ENCODE measurements at regions not wholly inside any gene's neighbourhood (a gene's known extent, or its start where the extent isn't known, plus 50 kb on each side); places are given as distances from the start of the nearest gene placed in this dataset.
"Not testable (repeated sequence)": the region's sequence is repeated elsewhere in the genome, so short reads cannot be mapped to it uniquely, and the experiment has no call there.

DNA sequence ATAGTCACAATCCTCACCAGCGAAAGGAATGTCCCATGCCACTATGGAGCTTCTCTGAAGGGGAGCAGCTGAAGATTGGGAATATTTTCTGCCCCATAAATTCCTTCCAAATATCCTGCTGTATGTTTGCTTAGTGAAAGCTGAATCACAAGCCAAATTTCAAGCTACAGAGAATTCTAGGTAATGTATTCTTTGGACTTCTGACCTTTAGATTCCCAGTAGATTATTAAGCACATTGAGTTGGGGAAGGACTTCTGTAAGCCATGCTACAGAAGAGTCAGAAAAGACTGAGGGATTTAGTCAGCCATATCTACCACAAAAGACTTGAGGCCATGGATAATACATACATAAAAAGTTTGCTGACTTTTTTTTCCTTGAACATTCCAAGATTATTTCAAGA is 1342.0 kb upstream of the NUDT12 start:
- Histone ChIP-seq H3K27me3 (no peaks in the 10 kb centered on the region), H3K36me3 (no peaks in the 10 kb centered on the region), H3K27ac (no peak overlapping the region), H3K4me1 (ENCODE audit: control insufficient read depth in 1 of 2, insufficient read depth in 1 of 2, low read depth in 1 of 2, low read length in 1 of 2) (no peaks in the 10 kb centered on the region), H3K9me3 (no peaks in the 10 kb centered on the region), H3K4me3 (ENCODE audit: low read depth in 1 of 2, low read length in 1 of 2) (no peak overlapping the region)
- TF ChIP-seq, protein P1, sequence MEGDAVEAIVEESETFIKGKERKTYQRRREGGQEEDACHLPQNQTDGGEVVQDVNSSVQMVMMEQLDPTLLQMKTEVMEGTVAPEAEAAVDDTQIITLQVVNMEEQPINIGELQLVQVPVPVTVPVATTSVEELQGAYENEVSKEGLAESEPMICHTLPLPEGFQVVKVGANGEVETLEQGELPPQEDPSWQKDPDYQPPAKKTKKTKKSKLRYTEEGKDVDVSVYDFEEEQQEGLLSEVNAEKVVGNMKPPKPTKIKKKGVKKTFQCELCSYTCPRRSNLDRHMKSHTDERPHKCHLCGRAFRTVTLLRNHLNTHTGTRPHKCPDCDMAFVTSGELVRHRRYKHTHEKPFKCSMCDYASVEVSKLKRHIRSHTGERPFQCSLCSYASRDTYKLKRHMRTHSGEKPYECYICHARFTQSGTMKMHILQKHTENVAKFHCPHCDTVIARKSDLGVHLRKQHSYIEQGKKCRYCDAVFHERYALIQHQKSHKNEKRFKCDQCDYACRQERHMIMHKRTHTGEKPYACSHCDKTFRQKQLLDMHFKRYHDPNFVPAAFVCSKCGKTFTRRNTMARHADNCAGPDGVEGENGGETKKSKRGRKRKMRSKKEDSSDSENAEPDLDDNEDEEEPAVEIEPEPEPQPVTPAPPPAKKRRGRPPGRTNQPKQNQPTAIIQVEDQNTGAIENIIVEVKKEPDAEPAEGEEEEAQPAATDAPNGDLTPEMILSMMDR (IDR thresholded peaks at IDR 0.05) = no peak

DNA sequence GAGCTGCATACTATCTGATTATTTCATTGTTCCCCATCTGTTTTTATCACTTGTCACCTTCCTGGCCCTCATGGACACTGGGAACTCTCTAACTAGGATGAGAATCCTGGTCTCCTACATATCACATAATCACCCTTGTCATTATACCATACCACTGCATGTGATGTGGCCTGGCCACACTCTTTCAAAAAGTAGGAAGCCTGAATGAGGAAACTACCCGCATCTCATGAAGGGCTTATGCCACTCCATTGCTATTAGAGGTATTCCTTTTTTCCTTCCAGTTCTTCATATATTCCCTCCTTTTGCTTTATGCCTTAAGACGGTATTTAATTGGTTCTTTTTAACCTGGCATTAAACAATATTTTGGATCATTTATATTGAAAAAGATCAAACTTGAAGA is 1341.4 kb upstream of the NUDT12 start:
- Histone ChIP-seq H3K4me3 (ENCODE audit: low read depth in 1 of 2, low read length in 1 of 2) (no peak overlapping the region), H3K9me3 (no peaks in the 10 kb centered on the region), H3K36me3 (no peaks in the 10 kb centered on the region), H3K27ac (no peak overlapping the region), H3K27me3 (no peaks in the 10 kb centered on the region), H3K4me1 (ENCODE audit: control insufficient read depth in 1 of 2, insufficient read depth in 1 of 2, low read depth in 1 of 2, low read length in 1 of 2) (no peaks in the 10 kb centered on the region)
- TF ChIP-seq, protein P1 (IDR thresholded peaks at IDR 0.05) = no peak

DNA sequence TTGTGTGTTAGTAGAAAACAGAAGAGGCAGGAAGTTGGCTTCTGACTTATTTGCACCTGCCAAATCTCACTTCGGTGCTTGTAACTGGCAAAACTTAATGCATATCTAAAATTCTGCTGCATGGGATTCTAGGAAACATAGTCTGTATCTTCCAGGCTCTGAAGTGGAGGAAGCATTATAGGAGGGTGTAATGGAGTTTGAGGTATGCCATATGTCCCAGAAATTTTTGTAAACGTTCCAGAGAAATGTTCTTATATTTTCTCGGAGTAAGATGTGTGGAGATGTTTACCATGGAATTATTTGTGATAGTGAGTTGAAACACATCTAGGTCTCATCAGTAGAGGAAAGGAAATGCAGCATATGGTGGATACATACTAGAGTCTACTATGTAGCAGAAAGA is 1329.0 kb upstream of the NUDT12 start:
- TF ChIP-seq, protein P1 (IDR thresholded peaks at IDR 0.05) = no peak
- H3K27me3 ChIP-seq = no peaks in the 10 kb centered on the region

DNA sequence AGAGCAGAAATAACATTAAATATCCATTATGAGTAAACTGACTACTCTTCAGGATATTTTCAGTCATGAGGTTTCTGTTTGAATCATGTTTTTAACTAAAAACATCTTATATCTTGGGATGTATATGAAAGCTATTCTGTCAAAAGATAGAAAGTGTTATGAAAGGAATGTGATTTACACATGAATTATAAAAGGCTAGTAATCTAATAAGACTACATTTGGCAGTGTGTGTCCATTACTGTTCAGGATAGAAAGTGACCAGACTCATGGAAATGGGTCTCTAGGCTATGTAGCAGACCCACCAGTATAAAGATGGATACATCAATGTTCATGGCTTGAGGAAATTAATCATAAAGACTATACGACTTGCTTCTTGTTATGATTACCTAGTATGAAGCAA is 1328.2 kb upstream of the NUDT12 start:
- Histone ChIP-seq H3K27ac (no peak overlapping the region), H3K27me3 (no peaks in the 10 kb centered on the region), H3K4me1 (ENCODE audit: control insufficient read depth in 1 of 2, insufficient read depth in 1 of 2, low read depth in 1 of 2, low read length in 1 of 2) (no peaks in the 10 kb centered on the region), H3K36me3 (no peaks in the 10 kb centered on the region), H3K9me3 (no peaks in the 10 kb centered on the region), H3K4me3 (ENCODE audit: low read depth in 1 of 2, low read length in 1 of 2) (no peak overlapping the region)
- TF ChIP-seq, protein P1 (IDR thresholded peaks at IDR 0.05) = no peak

More for the DNA sequence above, 1329.0 kb upstream of the NUDT12 start:
- H3K4me1 ChIP-seq (ENCODE audit: control insufficient read depth in 1 of 2, insufficient read depth in 1 of 2, low read depth in 1 of 2, low read length in 1 of 2) = no peaks in the 10 kb centered on the region
- H3K4me3 ChIP-seq (ENCODE audit: low read depth in 1 of 2, low read length in 1 of 2) = no peak overlapping the region
- H3K36me3 ChIP-seq = no peaks in the 10 kb centered on the region
- H3K27ac ChIP-seq = no peak overlapping the region
- H3K9me3 ChIP-seq = no peaks in the 10 kb centered on the region

DNA sequence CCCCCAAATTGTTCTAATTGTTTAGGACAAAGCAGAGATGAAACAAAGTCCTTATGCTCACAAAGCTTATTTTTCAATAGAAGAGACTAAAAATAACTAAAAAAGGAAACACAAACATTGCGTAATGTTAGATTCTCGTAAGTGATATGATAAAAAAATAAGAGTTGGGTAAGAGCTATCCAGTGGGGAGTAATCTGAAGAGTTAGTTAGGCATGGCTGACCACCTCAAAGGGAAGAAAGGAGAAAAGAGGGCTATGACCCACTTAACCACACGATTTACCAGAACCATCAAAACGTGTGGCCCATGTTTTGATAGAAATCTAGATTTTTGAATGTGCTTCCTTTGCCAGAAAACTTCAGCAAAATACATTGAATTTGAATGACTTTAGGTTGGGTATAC is 1296.8 kb upstream of the NUDT12 start:
- H3K27me3 ChIP-seq = no peaks in the 10 kb centered on the region
- no peak overlapping the region for H3K27ac ChIP-seq
- no peaks in the 10 kb centered on the region for H3K9me3 ChIP-seq
- TF ChIP-seq, protein P1 (IDR thresholded peaks at IDR 0.05) = no peak
- no peak overlapping the region for H3K4me3 ChIP-seq (ENCODE audit: low read depth in 1 of 2, low read length in 1 of 2)
- no peaks in the 10 kb centered on the region for H3K36me3 ChIP-seq
- H3K4me1 ChIP-seq (ENCODE audit: control insufficient read depth in 1 of 2, insufficient read depth in 1 of 2, low read depth in 1 of 2, low read length in 1 of 2) = no peaks in the 10 kb centered on the region

DNA sequence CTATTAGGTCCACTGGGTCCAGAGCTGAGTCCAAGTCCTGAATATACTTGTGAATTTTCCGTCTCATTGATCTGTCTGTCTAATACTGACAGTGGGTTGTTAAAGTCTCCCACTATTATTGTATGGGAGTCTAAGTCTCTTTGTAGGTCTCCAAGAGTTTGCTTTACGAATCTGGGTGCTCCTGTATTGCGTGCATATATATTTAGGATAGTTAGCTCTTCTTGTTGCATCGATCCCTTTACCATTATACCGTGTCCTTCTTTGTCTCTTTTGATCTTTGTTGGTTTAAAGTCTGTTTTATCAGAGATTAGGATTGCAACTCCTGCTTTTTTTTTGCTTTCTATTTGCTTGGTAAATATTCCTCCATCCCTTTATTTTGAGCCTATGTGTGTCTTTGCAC is 1289.5 kb upstream of the NUDT12 start:
- H3K36me3 ChIP-seq; H3K4me1 ChIP-seq (ENCODE audit: control insufficient read depth in 1 of 2, insufficient read depth in 1 of 2, low read depth in 1 of 2, low read length in 1 of 2); H3K4me3 ChIP-seq (ENCODE audit: low read depth in 1 of 2, low read length in 1 of 2); H3K9me3 ChIP-seq; H3K27ac ChIP-seq; H3K27me3 ChIP-seq: not testable (repeated sequence)

All from neutrophil (primary cell).